HEK293 (cell line): ENCODE measurements at regions not wholly inside any gene's neighbourhood (a gene's known extent, or its start where the extent isn't known, plus 50 kb on each side); places are given as distances from the start of the nearest gene placed in this dataset.
A peak's percentile ranks its signal among the peaks of the same experiment; 100 is the strongest.

ENCODE experiments used
- CTCF ChIA-PET: fragments of 350-600 bp; formaldehyde crosslinking; extraction: SDS; loops from one replicate; lab custom pipeline; 2021; ENCODE audit warnings: antibody characterized with exemption; lab: Yijun Ruan, JAX
- POLR2A ChIA-PET: fragments of 300-600 bp; formaldehyde crosslinking; extraction: SDS; loops from one replicate; lab custom pipeline; 2020; ENCODE audit warnings: antibody characterized with exemption, inconsistent platforms; lab: Yijun Ruan, JAX
- H3K27ac ChIP-seq: fragments of 200-500 bp; sonication (Bioruptor generic); 2 replicates; pipeline ENCODE4 v1.5.1; 2014; ENCODE audit warnings: low read depth, low read length, control low read depth, inconsistent platforms; ENCODE audit errors: extremely low read depth
- H3K36me3 ChIP-seq, 2 experiments: fragments of 200-500 bp in 1 of 2; sonication (Bioruptor generic) in 1 of 2; 1 replicate in 1 of 2; 2 replicates in 1 of 2; pipeline ENCODE4 v1.5.1; 2014 to 2017; ENCODE audit warnings: inconsistent platforms in 2 of 2, low read length in 2 of 2; ENCODE audit not compliant: control insufficient read depth in 2 of 2, insufficient read depth in 1 of 2
- H3K4me1 ChIP-seq: fragments of 200-500 bp; sonication (Bioruptor generic); 2 replicates; pipeline ENCODE4 v1.5.1; 2014; ENCODE audit warnings: mild to moderate bottlenecking, low read length, inconsistent platforms; ENCODE audit not compliant: control insufficient read depth, insufficient read depth
- H3K4me3 ChIP-seq: 2 replicates; pipeline ENCODE4 v1.5.1; 2011; ENCODE audit warnings: low read depth, mild to moderate bottlenecking, control low read depth, low read length, moderate library complexity
- H3K9me3 ChIP-seq: fragments of 200-500 bp; sonication (Bioruptor generic); 2 replicates; pipeline ENCODE4 v1.5.1; 2014; ENCODE audit warnings: low read depth, low read length, inconsistent platforms; ENCODE audit not compliant: control insufficient read depth, insufficient read depth
- KLF9 ChIP-seq: fragments of 450-650 bp; formaldehyde crosslinking; IDR thresholded peaks from 2 replicates; pipeline ENCODE4 v1.5.1; 2016; ENCODE audit warnings: missing biosample characterization, missing genetic modification characterization, low read depth
- ZBTB8A ChIP-seq: fragments of 450-650 bp; formaldehyde crosslinking; IDR thresholded peaks from 2 replicates; pipeline ENCODE4 v1.5.1; 2016; ENCODE audit warnings: missing biosample characterization, missing genetic modification characterization
- ZIC2 ChIP-seq: fragments of 450-650 bp; formaldehyde crosslinking; IDR thresholded peaks from 2 replicates; pipeline ENCODE4 v1.5.1; 2016; ENCODE audit warnings: missing biosample characterization, missing genetic modification characterization
- ZNF140 ChIP-seq: fragments of 450-650 bp; formaldehyde crosslinking; IDR thresholded peaks from 2 replicates; pipeline ENCODE4 v1.5.1; 2016; ENCODE audit warnings: missing biosample characterization, missing genetic modification characterization
- ZNF266 ChIP-seq: fragments of 450-650 bp; formaldehyde crosslinking; IDR thresholded peaks from 2 replicates; pipeline ENCODE4 v1.5.1; 2016; ENCODE audit warnings: missing biosample characterization, missing genetic modification characterization, low read depth
- ZNF426 ChIP-seq: fragments of 450-650 bp; formaldehyde crosslinking; IDR thresholded peaks from 2 replicates; pipeline ENCODE4 v1.5.1; 2017; ENCODE audit warnings: missing biosample characterization, missing genetic modification characterization, mild to moderate bottlenecking, inconsistent platforms, moderate library complexity
- ZNF558 ChIP-seq: fragments of 450-650 bp; formaldehyde crosslinking; IDR thresholded peaks from 2 replicates; pipeline ENCODE4 v1.5.1; 2016; ENCODE audit warnings: missing biosample characterization, missing genetic modification characterization
- ZNF629 ChIP-seq: fragments of 450-650 bp; formaldehyde crosslinking; IDR thresholded peaks from 2 replicates; pipeline ENCODE4 v1.5.1; 2017; ENCODE audit warnings: missing biosample characterization, missing genetic modification characterization
- ZNF664 ChIP-seq: fragments of 450-650 bp; formaldehyde crosslinking; IDR thresholded peaks from 2 replicates; pipeline ENCODE4 v1.5.1; 2016; ENCODE audit warnings: missing biosample characterization, missing genetic modification characterization
- ZNF677 ChIP-seq: fragments of 450-650 bp; IDR thresholded peaks from 2 replicates; pipeline ENCODE4 v1.5.0; 2018; ENCODE audit warnings: missing biosample characterization, mild to moderate bottlenecking, missing genetic modification characterization, moderate library complexity
- TF ChIP-seq, protein P1 (sequence below): fragments of 450-650 bp; IDR thresholded peaks from 2 replicates; pipeline ENCODE4 v1.5.1; 2018; ENCODE audit warnings: missing biosample characterization, missing genetic modification characterization
- TF ChIP-seq, protein P2 (sequence below): fragments of 450-650 bp; formaldehyde crosslinking; IDR thresholded peaks from 2 replicates; pipeline ENCODE4 v1.5.1; 2016; ENCODE audit warnings: missing biosample characterization, missing genetic modification characterization, low read depth
- TF ChIP-seq, protein P3 (sequence below): fragments of 450-650 bp; formaldehyde crosslinking; IDR thresholded peaks from 2 replicates; pipeline ENCODE4 v1.5.1; 2016; ENCODE audit warnings: missing biosample characterization, missing genetic modification characterization
- TF ChIP-seq, protein P4 (sequence below): fragments of 450-650 bp; formaldehyde crosslinking; conservative IDR thresholded peaks from 2 replicates; pipeline ENCODE4 v1.5.1; 2016; ENCODE audit warnings: low read depth, missing biosample characterization, missing genetic modification characterization
- TF ChIP-seq, protein P5 (sequence below): fragments of 450-650 bp; formaldehyde crosslinking; conservative IDR thresholded peaks from 2 replicates; pipeline ENCODE4 v1.5.1; 2016; ENCODE audit warnings: low read depth, missing biosample characterization, missing genetic modification characterization

DNA sequence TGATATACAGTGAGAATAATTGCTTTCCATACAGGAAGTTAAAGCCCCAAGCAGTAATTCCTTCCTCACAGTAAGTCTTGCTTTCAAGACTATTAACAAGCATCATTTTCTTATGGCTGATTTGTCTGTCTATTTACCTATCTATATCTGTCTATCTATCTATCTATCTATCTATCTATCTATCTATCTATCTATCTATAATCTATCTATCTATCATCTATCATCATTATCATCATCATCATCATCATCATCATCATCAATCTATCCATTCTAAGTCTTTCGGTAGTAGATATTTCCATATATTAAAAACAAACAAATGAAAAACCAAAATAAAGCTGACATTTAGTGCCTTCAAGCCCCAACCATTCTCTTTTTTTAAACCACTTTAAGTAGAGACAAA is 224.4 kb upstream of the RXFP2 start:
- CTCF ChIA-PET = no interaction called here
- Histone ChIP-seq H3K4me1 (no peaks in the 10 kb centered on the region), H3K27ac (no peak overlapping the region), H3K4me3 (no peak overlapping the region), H3K36me3 (no peaks in the 10 kb centered on the region), H3K9me3 (no peaks in the 10 kb centered on the region)
- TF ChIP-seq, protein P1, sequence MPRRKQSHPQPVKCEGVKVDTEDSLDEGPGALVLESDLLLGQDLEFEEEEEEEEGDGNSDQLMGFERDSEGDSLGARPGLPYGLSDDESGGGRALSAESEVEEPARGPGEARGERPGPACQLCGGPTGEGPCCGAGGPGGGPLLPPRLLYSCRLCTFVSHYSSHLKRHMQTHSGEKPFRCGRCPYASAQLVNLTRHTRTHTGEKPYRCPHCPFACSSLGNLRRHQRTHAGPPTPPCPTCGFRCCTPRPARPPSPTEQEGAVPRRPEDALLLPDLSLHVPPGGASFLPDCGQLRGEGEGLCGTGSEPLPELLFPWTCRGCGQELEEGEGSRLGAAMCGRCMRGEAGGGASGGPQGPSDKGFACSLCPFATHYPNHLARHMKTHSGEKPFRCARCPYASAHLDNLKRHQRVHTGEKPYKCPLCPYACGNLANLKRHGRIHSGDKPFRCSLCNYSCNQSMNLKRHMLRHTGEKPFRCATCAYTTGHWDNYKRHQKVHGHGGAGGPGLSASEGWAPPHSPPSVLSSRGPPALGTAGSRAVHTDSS (tag by site-specific recombination) = peak; percentile 55
- TF ChIP-seq ZIC2 (tag by site-specific recombination) (no peak), ZNF677 (no peak)
- TF ChIP-seq, protein P2, sequence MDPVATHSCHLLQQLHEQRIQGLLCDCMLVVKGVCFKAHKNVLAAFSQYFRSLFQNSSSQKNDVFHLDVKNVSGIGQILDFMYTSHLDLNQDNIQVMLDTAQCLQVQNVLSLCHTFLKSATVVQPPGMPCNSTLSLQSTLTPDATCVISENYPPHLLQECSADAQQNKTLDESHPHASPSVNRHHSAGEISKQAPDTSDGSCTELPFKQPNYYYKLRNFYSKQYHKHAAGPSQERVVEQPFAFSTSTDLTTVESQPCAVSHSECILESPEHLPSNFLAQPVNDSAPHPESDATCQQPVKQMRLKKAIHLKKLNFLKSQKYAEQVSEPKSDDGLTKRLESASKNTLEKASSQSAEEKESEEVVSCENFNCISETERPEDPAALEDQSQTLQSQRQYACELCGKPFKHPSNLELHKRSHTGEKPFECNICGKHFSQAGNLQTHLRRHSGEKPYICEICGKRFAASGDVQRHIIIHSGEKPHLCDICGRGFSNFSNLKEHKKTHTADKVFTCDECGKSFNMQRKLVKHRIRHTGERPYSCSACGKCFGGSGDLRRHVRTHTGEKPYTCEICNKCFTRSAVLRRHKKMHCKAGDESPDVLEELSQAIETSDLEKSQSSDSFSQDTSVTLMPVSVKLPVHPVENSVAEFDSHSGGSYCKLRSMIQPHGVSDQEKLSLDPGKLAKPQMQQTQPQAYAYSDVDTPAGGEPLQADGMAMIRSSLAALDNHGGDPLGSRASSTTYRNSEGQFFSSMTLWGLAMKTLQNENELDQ (tag by site-specific recombination) = no peak
- POLR2A ChIA-PET = no interaction called here

DNA sequence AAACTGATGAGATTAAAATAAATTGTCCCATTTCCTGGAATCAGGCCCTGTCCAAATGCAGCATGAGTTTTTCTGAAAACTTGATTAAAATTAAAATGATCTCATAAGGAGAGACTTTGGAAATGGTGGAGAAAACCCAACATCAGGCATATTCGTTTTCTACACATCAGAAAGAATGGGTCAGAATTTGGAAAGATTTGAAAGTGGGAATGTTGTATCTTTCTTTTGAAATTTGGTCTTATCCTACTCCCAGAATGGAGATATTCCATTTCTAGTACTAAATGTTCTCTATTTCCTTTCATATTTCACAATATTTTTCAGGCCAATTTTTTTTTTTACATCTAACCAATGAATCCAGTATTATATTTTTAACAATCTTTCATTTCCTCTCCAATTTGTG is 223.9 kb upstream of the RXFP2 start:
- Histone ChIP-seq H3K4me3 (no peak overlapping the region), H3K36me3 (no peaks in the 10 kb centered on the region), H3K9me3 (no peaks in the 10 kb centered on the region), H3K4me1 (no peaks in the 10 kb centered on the region), H3K27ac (no peak overlapping the region)
- POLR2A ChIA-PET = no interaction called here
- no peak for TF ChIP-seq KLF9 (tag by site-specific recombination)
- CTCF ChIA-PET = no interaction called here

DNA sequence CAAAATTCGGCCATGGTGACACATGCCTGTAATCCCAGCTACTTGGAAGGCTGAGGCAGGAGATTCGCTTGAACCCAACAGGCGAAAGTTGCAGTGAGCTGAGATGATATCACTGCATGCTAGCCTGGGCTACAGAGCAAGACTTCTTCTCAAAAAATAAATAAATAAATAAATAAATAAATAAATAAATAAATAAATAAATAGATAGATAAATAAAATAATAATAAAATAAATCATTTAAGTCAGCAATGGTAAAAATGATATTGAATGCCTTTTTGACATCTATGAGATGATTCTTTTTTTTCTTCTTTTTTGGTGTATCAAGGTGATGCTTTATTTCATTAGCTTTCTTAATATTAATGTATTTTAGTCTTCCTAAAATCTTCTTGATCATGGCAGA is 221.7 kb upstream of the RXFP2 start:
- H3K9me3 ChIP-seq = no peaks in the 10 kb centered on the region
- CTCF ChIA-PET = interaction anchor here (0.7 to 1.7 kb wide), 2 partner anchors 20 to 169 kb away, joined by 4 to 12 read pairs; no protein-coding TSS in a partner anchor
- no peak overlapping the region for H3K27ac ChIP-seq
- H3K4me1 ChIP-seq = no peaks in the 10 kb centered on the region
- H3K36me3 ChIP-seq = no peaks in the 10 kb centered on the region
- POLR2A ChIA-PET = no interaction called here
- H3K4me3 ChIP-seq = no peak overlapping the region
- no peak for TF ChIP-seq ZNF558 (tag by site-specific recombination)
- peak; percentile 52; the same call in 1 of the 2 replicates for TF ChIP-seq ZNF140 (tag by site-specific recombination)
- peak; percentile 54 for TF ChIP-seq ZBTB8A
- TF ChIP-seq ZNF664 (tag by site-specific recombination) = 0 out of 2 replicates have a peak, but pooled peaks have one; percentile 31
- TF ChIP-seq ZNF266 (tag by site-specific recombination) = peak; percentile 37; the same call in 1 of the 2 replicates
- peak; percentile 73 for TF ChIP-seq ZNF426 (tag by site-specific recombination)
- TF ChIP-seq, protein P3, sequence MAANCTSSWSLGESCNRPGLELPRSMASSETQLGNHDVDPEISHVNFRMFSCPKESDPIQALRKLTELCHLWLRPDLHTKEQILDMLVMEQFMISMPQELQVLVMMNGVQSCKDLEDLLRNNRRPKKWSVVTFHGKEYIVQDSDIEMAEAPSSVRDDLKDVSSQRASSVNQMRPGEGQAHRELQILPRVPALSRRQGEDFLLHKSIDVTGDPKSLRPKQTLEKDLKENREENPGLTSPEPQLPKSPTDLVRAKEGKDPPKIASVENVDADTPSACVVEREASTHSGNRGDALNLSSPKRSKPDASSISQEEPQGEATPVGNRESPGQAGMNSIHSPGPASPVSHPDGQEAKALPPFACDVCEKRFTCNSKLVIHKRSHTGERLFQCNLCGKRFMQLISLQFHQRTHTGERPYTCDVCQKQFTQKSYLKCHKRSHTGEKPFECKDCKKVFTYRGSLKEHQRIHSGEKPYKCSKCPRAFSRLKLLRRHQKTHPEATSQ = no peak
- TF ChIP-seq, protein P4, sequence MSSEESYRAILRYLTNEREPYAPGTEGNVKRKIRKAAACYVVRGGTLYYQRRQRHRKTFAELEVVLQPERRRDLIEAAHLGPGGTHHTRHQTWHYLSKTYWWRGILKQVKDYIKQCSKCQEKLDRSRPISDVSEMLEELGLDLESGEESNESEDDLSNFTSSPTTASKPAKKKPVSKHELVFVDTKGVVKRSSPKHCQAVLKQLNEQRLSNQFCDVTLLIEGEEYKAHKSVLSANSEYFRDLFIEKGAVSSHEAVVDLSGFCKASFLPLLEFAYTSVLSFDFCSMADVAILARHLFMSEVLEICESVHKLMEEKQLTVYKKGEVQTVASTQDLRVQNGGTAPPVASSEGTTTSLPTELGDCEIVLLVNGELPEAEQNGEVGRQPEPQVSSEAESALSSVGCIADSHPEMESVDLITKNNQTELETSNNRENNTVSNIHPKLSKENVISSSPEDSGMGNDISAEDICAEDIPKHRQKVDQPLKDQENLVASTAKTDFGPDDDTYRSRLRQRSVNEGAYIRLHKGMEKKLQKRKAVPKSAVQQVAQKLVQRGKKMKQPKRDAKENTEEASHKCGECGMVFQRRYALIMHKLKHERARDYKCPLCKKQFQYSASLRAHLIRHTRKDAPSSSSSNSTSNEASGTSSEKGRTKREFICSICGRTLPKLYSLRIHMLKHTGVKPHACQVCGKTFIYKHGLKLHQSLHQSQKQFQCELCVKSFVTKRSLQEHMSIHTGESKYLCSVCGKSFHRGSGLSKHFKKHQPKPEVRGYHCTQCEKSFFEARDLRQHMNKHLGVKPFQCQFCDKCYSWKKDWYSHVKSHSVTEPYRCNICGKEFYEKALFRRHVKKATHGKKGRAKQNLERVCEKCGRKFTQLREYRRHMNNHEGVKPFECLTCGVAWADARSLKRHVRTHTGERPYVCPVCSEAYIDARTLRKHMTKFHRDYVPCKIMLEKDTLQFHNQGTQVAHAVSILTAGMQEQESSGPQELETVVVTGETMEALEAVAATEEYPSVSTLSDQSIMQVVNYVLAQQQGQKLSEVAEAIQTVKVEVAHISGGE (tag by site-specific recombination) = peak; percentile 60
- TF ChIP-seq, protein P5, sequence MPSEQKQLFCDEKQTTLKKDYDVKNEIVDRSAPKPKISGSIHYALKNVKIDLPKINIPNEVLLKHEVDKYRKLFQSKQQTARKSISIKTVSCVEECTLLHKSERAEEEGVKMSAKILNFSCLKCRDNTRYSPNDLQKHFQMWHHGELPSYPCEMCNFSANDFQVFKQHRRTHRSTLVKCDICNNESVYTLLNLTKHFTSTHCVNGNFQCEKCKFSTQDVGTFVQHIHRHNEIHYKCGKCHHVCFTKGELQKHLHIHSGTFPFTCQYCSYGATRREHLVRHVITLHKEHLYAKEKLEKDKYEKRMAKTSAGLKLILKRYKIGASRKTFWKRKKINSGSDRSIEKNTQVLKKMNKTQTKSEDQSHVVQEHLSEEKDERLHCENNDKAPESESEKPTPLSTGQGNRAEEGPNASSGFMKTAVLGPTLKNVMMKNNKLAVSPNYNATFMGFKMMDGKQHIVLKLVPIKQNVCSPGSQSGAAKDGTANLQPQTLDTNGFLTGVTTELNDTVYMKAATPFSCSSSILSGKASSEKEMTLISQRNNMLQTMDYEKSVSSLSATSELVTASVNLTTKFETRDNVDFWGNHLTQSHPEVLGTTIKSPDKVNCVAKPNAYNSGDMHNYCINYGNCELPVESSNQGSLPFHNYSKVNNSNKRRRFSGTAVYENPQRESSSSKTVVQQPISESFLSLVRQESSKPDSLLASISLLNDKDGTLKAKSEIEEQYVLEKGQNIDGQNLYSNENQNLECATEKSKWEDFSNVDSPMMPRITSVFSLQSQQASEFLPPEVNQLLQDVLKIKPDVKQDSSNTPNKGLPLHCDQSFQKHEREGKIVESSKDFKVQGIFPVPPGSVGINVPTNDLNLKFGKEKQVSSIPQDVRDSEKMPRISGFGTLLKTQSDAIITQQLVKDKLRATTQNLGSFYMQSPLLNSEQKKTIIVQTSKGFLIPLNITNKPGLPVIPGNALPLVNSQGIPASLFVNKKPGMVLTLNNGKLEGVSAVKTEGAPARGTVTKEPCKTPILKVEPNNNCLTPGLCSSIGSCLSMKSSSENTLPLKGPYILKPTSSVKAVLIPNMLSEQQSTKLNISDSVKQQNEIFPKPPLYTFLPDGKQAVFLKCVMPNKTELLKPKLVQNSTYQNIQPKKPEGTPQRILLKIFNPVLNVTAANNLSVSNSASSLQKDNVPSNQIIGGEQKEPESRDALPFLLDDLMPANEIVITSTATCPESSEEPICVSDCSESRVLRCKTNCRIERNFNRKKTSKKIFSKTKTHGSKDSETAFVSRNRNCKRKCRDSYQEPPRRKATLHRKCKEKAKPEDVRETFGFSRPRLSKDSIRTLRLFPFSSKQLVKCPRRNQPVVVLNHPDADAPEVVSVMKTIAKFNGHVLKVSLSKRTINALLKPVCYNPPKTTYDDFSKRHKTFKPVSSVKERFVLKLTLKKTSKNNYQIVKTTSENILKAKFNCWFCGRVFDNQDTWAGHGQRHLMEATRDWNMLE (tag by site-specific recombination) = peak; percentile 75; the same call in 1 of the 2 replicates
- 0 out of 2 replicates have a peak, but pooled peaks have one; percentile 15 for TF ChIP-seq ZNF629 (tag by site-specific recombination)
